Bronchial epithelial cell (primary cell): ENCODE measurements at regions not wholly inside any gene's neighbourhood (a gene's known extent, or its start where the extent isn't known, plus 50 kb on each side); places are given as distances from the start of the nearest gene placed in this dataset.

Experiments used
- DNase-seq: peaks from one replicate; pipeline ENCODE4 v3.0.0-alpha.2; 2010; ENCODE audit warnings: low read depth
- FAIRE-seq: peaks from 2 replicates; lab custom pipeline; 2011; peaks lifted over from hg19 to GRCh38; lab: Jason Lieb, UNC
- H3K27me3 ChIP-seq: 2 replicates; pipeline ENCODE4 v1.5.1; 2011; ENCODE audit warnings: low read length; ENCODE audit not compliant: control insufficient read depth, insufficient read depth
- H3K36me3 ChIP-seq: 2 replicates; pipeline ENCODE4 v1.5.1; 2011; ENCODE audit warnings: low read length; ENCODE audit not compliant: control insufficient read depth, insufficient read depth
- H3K4me3 ChIP-seq: 2 replicates; pipeline ENCODE4 v1.5.1; 2011; ENCODE audit warnings: mild to moderate bottlenecking, low read depth, low read length, control low read depth
- TF ChIP-seq, protein P1 (sequence below): IDR thresholded peaks from 2 replicates; pipeline ENCODE4 v1.5.1; 2011; ENCODE audit warnings: mild to moderate bottlenecking, moderate library complexity, low read length, control low read depth, inconsistent platforms; ENCODE audit not compliant: insufficient read depth, severe bottlenecking

DNA sequence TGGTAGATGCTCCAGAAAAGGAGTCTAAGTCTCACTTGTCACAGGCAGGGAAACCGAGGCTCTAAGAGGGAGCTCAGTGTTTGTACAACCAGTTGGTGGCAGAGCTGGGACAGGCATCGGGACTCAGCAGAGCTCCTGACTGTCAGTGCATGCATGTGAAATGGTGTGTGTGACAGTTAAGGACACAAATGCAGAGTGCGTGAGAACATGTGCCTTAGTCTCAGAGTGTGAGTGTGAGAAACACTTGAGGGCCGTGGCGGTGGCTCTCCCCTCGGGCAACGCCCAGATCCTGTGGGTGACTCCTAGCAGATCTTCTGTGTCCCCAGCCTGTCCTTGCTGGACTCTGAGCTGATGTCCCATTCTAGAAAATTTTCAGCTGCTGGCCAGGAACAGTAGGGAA, 362.6 kb downstream of the MATN1 start:
- TF ChIP-seq, protein P1, sequence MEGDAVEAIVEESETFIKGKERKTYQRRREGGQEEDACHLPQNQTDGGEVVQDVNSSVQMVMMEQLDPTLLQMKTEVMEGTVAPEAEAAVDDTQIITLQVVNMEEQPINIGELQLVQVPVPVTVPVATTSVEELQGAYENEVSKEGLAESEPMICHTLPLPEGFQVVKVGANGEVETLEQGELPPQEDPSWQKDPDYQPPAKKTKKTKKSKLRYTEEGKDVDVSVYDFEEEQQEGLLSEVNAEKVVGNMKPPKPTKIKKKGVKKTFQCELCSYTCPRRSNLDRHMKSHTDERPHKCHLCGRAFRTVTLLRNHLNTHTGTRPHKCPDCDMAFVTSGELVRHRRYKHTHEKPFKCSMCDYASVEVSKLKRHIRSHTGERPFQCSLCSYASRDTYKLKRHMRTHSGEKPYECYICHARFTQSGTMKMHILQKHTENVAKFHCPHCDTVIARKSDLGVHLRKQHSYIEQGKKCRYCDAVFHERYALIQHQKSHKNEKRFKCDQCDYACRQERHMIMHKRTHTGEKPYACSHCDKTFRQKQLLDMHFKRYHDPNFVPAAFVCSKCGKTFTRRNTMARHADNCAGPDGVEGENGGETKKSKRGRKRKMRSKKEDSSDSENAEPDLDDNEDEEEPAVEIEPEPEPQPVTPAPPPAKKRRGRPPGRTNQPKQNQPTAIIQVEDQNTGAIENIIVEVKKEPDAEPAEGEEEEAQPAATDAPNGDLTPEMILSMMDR, result no peak
- DNase-seq, result no peak
- Histone ChIP-seq H3K4me3 (no peak overlapping the region), H3K27me3 (no peaks in the 10 kb centered on the region), H3K36me3 (no peaks in the 10 kb centered on the region)
- peak; percentile 73 for FAIRE-seq

DNA sequence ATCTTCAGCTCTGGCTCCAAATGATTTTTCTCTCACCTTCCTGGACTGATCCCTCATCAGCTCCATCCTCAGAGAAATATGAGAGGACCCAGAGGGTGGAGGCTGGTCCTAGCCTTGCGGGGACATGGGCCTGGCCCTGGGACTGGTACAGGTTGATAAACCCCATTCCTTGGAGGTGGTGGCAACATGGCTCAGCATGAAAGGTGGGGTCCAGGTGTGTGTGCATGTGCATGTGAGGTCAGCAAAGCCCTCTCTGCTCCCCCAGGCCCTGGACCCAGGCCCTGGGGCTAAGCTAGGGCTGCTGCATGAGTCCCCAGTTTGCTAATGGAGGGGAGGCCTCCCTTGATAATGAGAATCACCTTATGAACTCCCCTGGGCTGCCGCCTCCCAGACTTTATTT, 363.1 kb downstream of the MATN1 start:
- no peak for DNase-seq
- TF ChIP-seq, protein P1, result no peak
- no peaks in the 10 kb centered on the region for H3K27me3 ChIP-seq
- H3K36me3 ChIP-seq, result no peaks in the 10 kb centered on the region
- no peak overlapping the region for H3K4me3 ChIP-seq
- no peak for FAIRE-seq

DNA sequence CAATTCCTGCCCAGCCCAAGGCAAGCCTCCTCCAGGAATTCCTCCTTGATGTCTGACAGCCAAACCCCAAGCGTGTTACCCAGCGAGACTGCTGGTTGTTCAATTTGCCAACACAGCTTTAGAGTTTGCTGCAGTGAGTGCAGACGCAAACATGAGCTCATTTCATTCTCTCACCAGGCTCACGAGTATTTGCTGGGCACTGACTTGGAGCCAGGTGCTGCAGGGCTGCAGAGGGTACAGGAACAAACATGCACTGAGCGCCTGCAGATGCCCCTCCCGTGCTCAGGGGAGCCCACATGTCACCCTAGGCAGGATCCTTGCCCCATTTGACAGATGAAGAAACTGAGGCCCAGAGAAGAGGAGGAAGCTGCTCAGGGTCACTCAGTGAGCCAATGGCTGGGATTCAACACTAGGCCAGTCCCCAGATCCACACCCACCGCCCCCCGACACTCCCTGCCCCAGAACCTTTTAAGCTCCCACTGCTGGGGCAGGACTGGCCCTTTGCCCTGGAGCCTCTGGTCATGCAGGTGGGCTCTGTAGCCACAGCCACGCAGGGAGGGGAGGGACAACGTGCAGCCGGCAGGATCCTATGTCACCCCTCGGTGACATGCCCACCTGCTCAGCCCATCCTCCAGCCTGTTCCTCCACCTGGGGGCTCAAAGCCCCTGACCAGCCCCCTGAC, 363.7 kb downstream of the MATN1 start:
- no peaks in the 10 kb centered on the region for H3K27me3 ChIP-seq
- no peaks in the 10 kb centered on the region for H3K36me3 ChIP-seq
- no peak for FAIRE-seq
- TF ChIP-seq, protein P1, result no peak
- no peak for DNase-seq
- H3K4me3 ChIP-seq, result no peak overlapping the region

DNA sequence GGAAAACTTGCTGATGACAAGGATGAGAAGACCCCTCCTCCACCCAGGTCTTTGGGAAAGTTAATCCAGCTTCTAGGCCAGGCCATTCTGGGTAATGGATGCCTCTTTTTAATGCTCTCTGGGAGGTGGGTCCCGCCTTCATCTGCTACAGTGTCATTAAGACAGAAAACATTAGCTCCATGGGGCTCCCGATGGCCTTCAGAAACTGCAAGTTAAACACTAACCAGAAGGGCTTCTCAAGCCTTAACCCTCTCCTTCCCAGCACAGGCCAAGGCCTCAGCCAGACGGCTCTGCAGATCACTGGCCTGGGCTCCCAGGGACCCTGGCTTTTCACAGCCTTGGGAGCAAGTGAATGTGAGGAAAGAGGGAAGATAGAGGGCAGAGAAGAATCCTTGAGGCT, 364.9 kb downstream of the MATN1 start:
- DNase-seq, result no peak
- no peaks in the 10 kb centered on the region for H3K36me3 ChIP-seq
- no peak overlapping the region for H3K4me3 ChIP-seq
- H3K27me3 ChIP-seq, result no peaks in the 10 kb centered on the region
- TF ChIP-seq, protein P1, result no peak
- FAIRE-seq, result no peak

DNA sequence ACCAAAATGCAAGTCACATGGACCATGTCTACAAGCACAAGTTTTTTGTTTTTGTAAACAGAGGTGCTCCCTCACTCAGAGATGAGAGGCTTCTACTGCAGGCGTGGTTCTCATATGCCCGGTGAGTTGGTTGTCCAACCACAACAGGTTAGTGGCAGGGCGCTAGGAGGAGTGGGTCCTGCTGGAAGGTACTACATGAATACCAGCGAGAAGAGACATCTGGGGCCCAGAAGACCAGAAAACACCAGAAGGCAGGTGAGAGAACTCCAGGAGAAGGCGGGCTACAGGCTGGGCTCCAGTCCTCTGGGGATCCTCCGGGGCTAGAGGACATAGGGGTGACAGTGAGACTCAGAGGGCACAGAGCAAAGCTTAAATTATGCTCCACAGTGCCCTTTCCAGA, 366.5 kb downstream of the MATN1 start:
- TF ChIP-seq, protein P1, result no peak
- DNase-seq (no peak), FAIRE-seq (no peak)
- no peak overlapping the region for H3K4me3 ChIP-seq
- H3K27me3 ChIP-seq, result no peaks in the 10 kb centered on the region
- no peaks in the 10 kb centered on the region for H3K36me3 ChIP-seq

DNA sequence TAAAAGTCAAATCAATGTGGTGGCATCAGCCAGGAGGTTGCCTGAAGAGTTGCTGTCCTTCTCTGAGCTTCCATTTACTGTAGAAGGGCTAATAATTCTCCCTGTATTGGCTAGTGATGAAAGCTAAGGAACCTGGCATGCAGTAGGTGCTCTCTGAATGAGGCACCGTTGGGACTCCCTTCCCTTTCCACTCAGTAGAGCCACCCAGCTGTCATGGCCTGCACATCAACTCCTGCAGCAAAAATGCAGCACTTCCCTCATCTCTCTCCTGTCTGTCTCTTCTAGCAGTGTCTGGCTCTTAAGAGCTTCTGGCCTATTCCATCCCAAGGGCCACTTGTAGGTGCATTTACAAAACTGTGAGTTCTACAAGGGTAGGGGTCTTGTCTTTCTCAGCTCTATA, 369.0 kb downstream of the MATN1 start:
- H3K4me3 ChIP-seq, result no peak overlapping the region
- H3K27me3 ChIP-seq, result no peaks in the 10 kb centered on the region
- H3K36me3 ChIP-seq, result no peaks in the 10 kb centered on the region
- DNase-seq, result no peak
- FAIRE-seq, result no peak
- TF ChIP-seq, protein P1, result no peak
